ENCODE measurements at regions not wholly inside any gene's neighbourhood (a gene's known extent, or its start where the extent isn't known, plus 50 kb on each side); places are given as distances from the start of the nearest gene placed in this dataset.
"Not testable (repeated sequence)": the region's sequence is repeated elsewhere in the genome, so short reads cannot be mapped to it uniquely, and the experiment has no call there.

DNA sequence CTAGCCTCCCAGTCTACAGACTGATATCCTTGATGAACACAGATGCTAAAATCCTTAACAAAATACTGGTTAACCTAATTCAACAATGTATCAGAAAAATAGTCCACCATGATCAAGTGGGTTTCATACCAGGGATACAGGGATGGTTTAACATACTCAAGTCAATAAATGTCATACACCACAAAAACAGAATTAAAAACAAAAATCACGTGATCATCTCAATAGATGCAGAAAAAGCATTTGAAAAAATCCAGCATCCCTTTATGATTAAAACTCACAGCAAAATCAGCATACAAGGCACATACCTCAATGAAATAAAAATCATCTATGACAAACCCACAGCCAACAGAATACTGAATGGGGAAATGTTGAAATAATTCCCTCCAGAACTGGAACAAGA, 685.7 kb upstream of the DPPA4 start:
- TF ChIP-seq, protein P1, sequence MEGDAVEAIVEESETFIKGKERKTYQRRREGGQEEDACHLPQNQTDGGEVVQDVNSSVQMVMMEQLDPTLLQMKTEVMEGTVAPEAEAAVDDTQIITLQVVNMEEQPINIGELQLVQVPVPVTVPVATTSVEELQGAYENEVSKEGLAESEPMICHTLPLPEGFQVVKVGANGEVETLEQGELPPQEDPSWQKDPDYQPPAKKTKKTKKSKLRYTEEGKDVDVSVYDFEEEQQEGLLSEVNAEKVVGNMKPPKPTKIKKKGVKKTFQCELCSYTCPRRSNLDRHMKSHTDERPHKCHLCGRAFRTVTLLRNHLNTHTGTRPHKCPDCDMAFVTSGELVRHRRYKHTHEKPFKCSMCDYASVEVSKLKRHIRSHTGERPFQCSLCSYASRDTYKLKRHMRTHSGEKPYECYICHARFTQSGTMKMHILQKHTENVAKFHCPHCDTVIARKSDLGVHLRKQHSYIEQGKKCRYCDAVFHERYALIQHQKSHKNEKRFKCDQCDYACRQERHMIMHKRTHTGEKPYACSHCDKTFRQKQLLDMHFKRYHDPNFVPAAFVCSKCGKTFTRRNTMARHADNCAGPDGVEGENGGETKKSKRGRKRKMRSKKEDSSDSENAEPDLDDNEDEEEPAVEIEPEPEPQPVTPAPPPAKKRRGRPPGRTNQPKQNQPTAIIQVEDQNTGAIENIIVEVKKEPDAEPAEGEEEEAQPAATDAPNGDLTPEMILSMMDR (IDR thresholded peaks at IDR 0.05), result not testable (repeated sequence)
- not testable (repeated sequence) for TF ChIP-seq POLR2A (IDR thresholded peaks at IDR 0.05)

Data from Peyer's patch (tissue), 4 donors.